ENCODE measurements at regions not wholly inside any gene's neighbourhood (a gene's known extent, or its start where the extent isn't known, plus 50 kb on each side); places are given as distances from the start of the nearest gene placed in this dataset.

DNA sequence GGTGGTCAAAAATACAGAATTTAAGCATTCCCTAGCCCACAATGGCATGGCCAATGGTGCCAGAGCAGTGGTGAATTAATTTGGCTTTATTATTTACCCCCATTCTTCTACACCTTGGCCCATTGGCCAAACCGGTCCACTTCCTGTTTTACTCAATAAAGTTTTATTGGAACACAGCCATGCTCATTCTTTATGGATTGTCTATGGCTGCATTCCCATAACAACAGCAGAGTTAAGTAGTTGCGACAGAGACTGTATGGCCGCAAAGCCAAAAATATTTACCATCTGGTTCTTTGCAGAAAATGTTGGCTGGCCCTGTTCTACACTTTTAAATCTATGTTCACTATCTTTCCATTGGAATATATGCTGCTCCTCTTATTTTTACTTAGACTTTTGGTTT lies 130.3 kb upstream of the CCDC68 start:
- no peak for DNase-seq
- TF ChIP-seq, protein P1, sequence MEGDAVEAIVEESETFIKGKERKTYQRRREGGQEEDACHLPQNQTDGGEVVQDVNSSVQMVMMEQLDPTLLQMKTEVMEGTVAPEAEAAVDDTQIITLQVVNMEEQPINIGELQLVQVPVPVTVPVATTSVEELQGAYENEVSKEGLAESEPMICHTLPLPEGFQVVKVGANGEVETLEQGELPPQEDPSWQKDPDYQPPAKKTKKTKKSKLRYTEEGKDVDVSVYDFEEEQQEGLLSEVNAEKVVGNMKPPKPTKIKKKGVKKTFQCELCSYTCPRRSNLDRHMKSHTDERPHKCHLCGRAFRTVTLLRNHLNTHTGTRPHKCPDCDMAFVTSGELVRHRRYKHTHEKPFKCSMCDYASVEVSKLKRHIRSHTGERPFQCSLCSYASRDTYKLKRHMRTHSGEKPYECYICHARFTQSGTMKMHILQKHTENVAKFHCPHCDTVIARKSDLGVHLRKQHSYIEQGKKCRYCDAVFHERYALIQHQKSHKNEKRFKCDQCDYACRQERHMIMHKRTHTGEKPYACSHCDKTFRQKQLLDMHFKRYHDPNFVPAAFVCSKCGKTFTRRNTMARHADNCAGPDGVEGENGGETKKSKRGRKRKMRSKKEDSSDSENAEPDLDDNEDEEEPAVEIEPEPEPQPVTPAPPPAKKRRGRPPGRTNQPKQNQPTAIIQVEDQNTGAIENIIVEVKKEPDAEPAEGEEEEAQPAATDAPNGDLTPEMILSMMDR (IDR thresholded peaks at IDR 0.05; ENCODE audit: low read depth, low read length) = no peak
- Histone ChIP-seq H3K36me3 (no peaks in the 10 kb centered on the region), H3K4me3 (ENCODE audit: low read depth, low read length) (no peak overlapping the region), H3K4me1 (no peaks in the 10 kb centered on the region), H3K27me3 (no peaks in the 10 kb centered on the region), H3K9me3 (no peaks in the 10 kb centered on the region)

DNA sequence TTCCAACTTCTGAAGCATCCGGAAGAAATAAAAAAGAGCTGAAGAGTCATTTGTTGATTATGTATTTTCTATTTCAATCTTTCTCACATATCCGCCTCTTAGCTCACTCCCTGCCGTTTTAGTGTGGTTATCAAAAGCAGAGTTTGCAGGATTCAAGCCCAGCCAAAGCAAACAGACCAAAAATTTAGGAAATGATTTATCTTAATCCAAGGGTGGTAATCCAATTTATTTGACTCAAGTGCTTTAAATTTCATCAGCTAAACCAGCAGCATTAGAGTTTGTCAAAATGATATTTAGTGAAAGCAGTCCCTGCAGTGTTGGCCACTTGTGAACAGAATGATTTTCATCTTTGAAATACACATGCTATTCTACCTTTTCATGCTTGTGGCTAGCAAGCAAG lies 129.3 kb upstream of the CCDC68 start:
- Histone ChIP-seq H3K4me3 (ENCODE audit: low read depth, low read length) (no peak overlapping the region), H3K4me1 (no peaks in the 10 kb centered on the region), H3K9me3 (no peaks in the 10 kb centered on the region), H3K27me3 (no peaks in the 10 kb centered on the region), H3K36me3 (no peaks in the 10 kb centered on the region)
- DNase-seq = no peak
- TF ChIP-seq, protein P1 (IDR thresholded peaks at IDR 0.05; ENCODE audit: low read depth, low read length) = no peak

- H3K36me3 ChIP-seq = no peaks in the 10 kb centered on the region
- no peaks in the 10 kb centered on the region for H3K9me3 ChIP-seq
- TF ChIP-seq, protein P1 (IDR thresholded peaks at IDR 0.05; ENCODE audit: low read depth, low read length) = no peak
- no peaks in the 10 kb centered on the region for H3K27me3 ChIP-seq
- H3K4me1 ChIP-seq = no peaks in the 10 kb centered on the region
- H3K4me3 ChIP-seq (ENCODE audit: low read depth, low read length) = no peak overlapping the region
- DNase-seq = no peak
These were observed 128.7 kb upstream of the CCDC68 start for GRCh38 chr18:55088000-55088401.

- H3K36me3 ChIP-seq = no peaks in the 10 kb centered on the region
- DNase-seq = no peak
- TF ChIP-seq, protein P1 (IDR thresholded peaks at IDR 0.05; ENCODE audit: low read depth, low read length) = no peak
- H3K27me3 ChIP-seq = no peaks in the 10 kb centered on the region
- no peaks in the 10 kb centered on the region for H3K9me3 ChIP-seq
- no peaks in the 10 kb centered on the region for H3K4me1 ChIP-seq
- no peak overlapping the region for H3K4me3 ChIP-seq (ENCODE audit: low read depth, low read length)
These were observed 127.6 kb upstream of the CCDC68 start for GRCh38 chr18:55086906-55087305.

GRCh38 chr18:55085557-55086285 lies 126.5 kb upstream of the CCDC68 start:
- TF ChIP-seq, protein P1 (IDR thresholded peaks at IDR 0.05; ENCODE audit: low read depth, low read length) = no peak
- H3K9me3 ChIP-seq = no peaks in the 10 kb centered on the region
- H3K36me3 ChIP-seq = no peaks in the 10 kb centered on the region
- no peak overlapping the region for H3K4me3 ChIP-seq (ENCODE audit: low read depth, low read length)
- H3K27me3 ChIP-seq = no peaks in the 10 kb centered on the region
- H3K4me1 ChIP-seq = no peaks in the 10 kb centered on the region
- DNase-seq = no peak

- H3K36me3 ChIP-seq = no peaks in the 10 kb centered on the region
- H3K9me3 ChIP-seq = no peaks in the 10 kb centered on the region
- TF ChIP-seq, protein P1 (IDR thresholded peaks at IDR 0.05; ENCODE audit: low read depth, low read length) = no peak
- no peak for DNase-seq
- H3K27me3 ChIP-seq = no peaks in the 10 kb centered on the region
- no peak overlapping the region for H3K4me3 ChIP-seq (ENCODE audit: low read depth, low read length)
- H3K4me1 ChIP-seq = no peaks in the 10 kb centered on the region
These were observed 125.3 kb upstream of the CCDC68 start for GRCh38 chr18:55084550-55084949.
